Stromal cell of bone marrow (primary cell): ENCODE measurements at regions not wholly inside any gene's neighbourhood (a gene's known extent, or its start where the extent isn't known, plus 50 kb on each side); places are given as distances from the start of the nearest gene placed in this dataset.

Source experiments
- DNase-seq: peaks from one replicate; pipeline ENCODE4 v3.0.0-alpha.2; 2012; ENCODE audit warnings: low read depth

- DNase-seq, result no peak
Measured at GRCh38 chr2:239532859-239533258, 132.0 kb upstream of the HDAC4 start.

- DNase-seq, result no peak
Measured at GRCh38 chr2:239532250-239532649, 131.4 kb upstream of the HDAC4 start.

GRCh38 chr2:239531456-239532241, 130.8 kb upstream of the HDAC4 start:
- DNase-seq, result no peak

- no peak for DNase-seq
Measured at GRCh38 chr2:239530749-239531316, 130.0 kb upstream of the HDAC4 start.

- DNase-seq, result no peak
Measured at GRCh38 chr2:239529313-239530015, 128.6 kb upstream of the HDAC4 start.

GRCh38 chr2:239528883-239529282, 128.1 kb upstream of the HDAC4 start:
- no peak for DNase-seq

GRCh38 chr2:239528146-239528545, 127.3 kb upstream of the HDAC4 start:
- DNase-seq, result no peak

GRCh38 chr2:239526666-239527415, 126.0 kb upstream of the HDAC4 start:
- DNase-seq, result no peak

- no peak for DNase-seq
Measured at GRCh38 chr2:239526038-239526437, 125.2 kb upstream of the HDAC4 start.

- no peak for DNase-seq
Measured at GRCh38 chr2:239523954-239524330, 123.1 kb upstream of the HDAC4 start.

GRCh38 chr2:239523147-239523953, 122.5 kb upstream of the HDAC4 start:
- DNase-seq, result no peak

- no peak for DNase-seq
Measured at GRCh38 chr2:239522740-239523119, 121.9 kb upstream of the HDAC4 start.

GRCh38 chr2:239522002-239522739, 121.4 kb upstream of the HDAC4 start:
- DNase-seq, result no peak

- DNase-seq, result no peak
Measured at GRCh38 chr2:239521518-239521815, 120.6 kb upstream of the HDAC4 start.

GRCh38 chr2:239520811-239521517, 120.1 kb upstream of the HDAC4 start:
- DNase-seq, result no peak

GRCh38 chr2:239519921-239520585, 119.2 kb upstream of the HDAC4 start:
- no peak for DNase-seq

- DNase-seq, result no peak
Measured at GRCh38 chr2:239519089-239519920, 118.5 kb upstream of the HDAC4 start.

- no peak for DNase-seq
Measured at GRCh38 chr2:239518286-239519088, 117.7 kb upstream of the HDAC4 start.
